ENCODE measurements at regions not wholly inside any gene's neighbourhood (a gene's known extent, or its start where the extent isn't known, plus 50 kb on each side); places are given as distances from the start of the nearest gene placed in this dataset.

DNA sequence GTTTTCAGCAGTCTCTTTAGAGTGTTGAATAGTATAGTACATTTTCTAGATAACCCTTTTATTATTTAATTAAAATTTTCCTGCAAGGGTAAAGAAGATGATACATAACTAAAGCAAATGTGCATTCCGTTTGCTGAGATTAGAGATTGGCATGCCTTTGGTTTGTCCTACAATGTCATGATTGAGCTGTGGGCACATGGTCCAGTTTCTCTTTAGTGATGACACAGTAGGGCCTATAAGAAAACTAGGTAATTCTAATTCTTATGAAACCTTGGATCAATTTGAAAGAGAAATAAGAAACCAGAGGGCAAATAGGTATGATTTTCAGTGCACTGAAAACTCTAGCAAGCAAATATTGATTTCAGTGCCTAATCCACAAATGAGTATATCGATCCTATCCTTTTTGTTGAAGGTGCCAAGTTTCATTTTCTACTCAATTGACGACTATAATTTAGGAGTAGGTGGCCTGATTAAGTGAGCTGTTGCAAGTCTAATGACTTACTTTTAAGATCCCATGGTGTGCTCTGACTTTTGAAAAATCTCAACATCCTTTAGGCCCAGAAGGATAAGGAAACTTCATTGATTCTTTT, 128.0 kb upstream of the KCNK1 start:
- Mint-ChIP-seq H3K4me1 (peaks cover 9 to 12% of the 10 kb centered on the region in 2 experiments; a peak in 3 of 4 replicates), H3K27me3 (ENCODE audit: low read depth) (peaks cover 2% of the 10 kb centered on the region; the same call in 1 of the 2 replicates), H3K27ac (no peak overlapping the region), H3K4me3 (no peak overlapping the region), H3K36me3 (ENCODE audit: insufficient read depth in 1 of 3, low read depth in 3 of 3) (peaks cover 10 to 15% (median 13%) of the 10 kb centered on the region in 3 experiments), H3K9me3 (peaks cover 9 to 18% of the 10 kb centered on the region in 2 experiments)
- H4K20me1 ChIP-seq (ENCODE audit: control insufficient read depth, insufficient read depth, insufficient read length), result no peaks in the 10 kb centered on the region
- H3K27ac ChIP-seq (ENCODE audit: insufficient read length, low read depth, low read length), result no peak overlapping the region
- no peaks in the 10 kb centered on the region for H3K9me3 ChIP-seq (ENCODE audit: control insufficient read depth, low read depth, low read length)
- H4K8ac ChIP-seq (replicated peaks; ENCODE audit: insufficient read length, low read depth, low read length), result no peak overlapping the region
- no peak overlapping the region for H4K5ac ChIP-seq (ENCODE audit: insufficient read length, low read depth, low read length)
- no peak for DNase-seq
- H3K27me3 ChIP-seq (ENCODE audit: insufficient read depth, low read length), result no peaks in the 10 kb centered on the region
- no peak overlapping the region for H3K56ac ChIP-seq (ENCODE audit: insufficient read length, low read depth, low read length)
- H2BK20ac ChIP-seq (ENCODE audit: low read depth, low read length, poor library complexity, severe bottlenecking), result no peak overlapping the region
- H3T11ph ChIP-seq (ENCODE audit: low read length), result no peak overlapping the region
- no peaks in the 10 kb centered on the region for H3K79me1 ChIP-seq (ENCODE audit: insufficient read depth, low read depth, low read length, poor library complexity, severe bottlenecking)
- no peaks in the 10 kb centered on the region for H3K79me2 ChIP-seq (ENCODE audit: insufficient read depth, low read length)
- no peak overlapping the region for H4K91ac ChIP-seq (ENCODE audit: insufficient read length, low read depth, low read length)
- no peak overlapping the region for H3K9ac ChIP-seq (ENCODE audit: extremely low read depth, insufficient read length, low read length)
- H3K4me1 ChIP-seq (ENCODE audit: insufficient read depth, low read length), result no peaks in the 10 kb centered on the region
- H2BK12ac ChIP-seq (ENCODE audit: insufficient read length, low read depth, low read length), result no peak overlapping the region
- no peak overlapping the region for H2BK5ac ChIP-seq (ENCODE audit: insufficient read length, low read length)
- H2AK5ac ChIP-seq (ENCODE audit: insufficient read length, low read length), result no peak overlapping the region
- H3K23me2 ChIP-seq (ENCODE audit: insufficient read length, low read depth, low read length, poor library complexity, severe bottlenecking), result no peaks in the 10 kb centered on the region
- no peak overlapping the region for H3K4ac ChIP-seq (ENCODE audit: low read depth, low read length)
- TF ChIP-seq CTCF (conservative IDR thresholded peaks at IDR 0.05), result no peak
- H3K23ac ChIP-seq (ENCODE audit: insufficient read length, low read depth, low read length), result no peak overlapping the region
- WGBS (ENCODE audit: extremely low coverage, insufficient read length, low lambda C conversion rate), result no CpG with 5 or more reads among the region's 3 CpGs
- no peak overlapping the region for H3K18ac ChIP-seq (ENCODE audit: insufficient read length, low read depth, low read length)
- H2BK15ac ChIP-seq (ENCODE audit: low read depth, low read length), result no peak overlapping the region
- H3K14ac ChIP-seq (ENCODE audit: insufficient read depth, low read length), result no peak overlapping the region
- H3K4me2 ChIP-seq (ENCODE audit: insufficient read depth, insufficient read length, low read length), result no peak overlapping the region
- no peak overlapping the region for H2BK120ac ChIP-seq (ENCODE audit: low read depth, low read length, poor library complexity, severe bottlenecking)
- H2AFZ ChIP-seq (ENCODE audit: low read length), result no peak overlapping the region

Data from H9 (cell line).